ENCODE measurements at regions not wholly inside any gene's neighbourhood (a gene's known extent, or its start where the extent isn't known, plus 50 kb on each side); places are given as distances from the start of the nearest gene placed in this dataset.

- ATAC-seq (ENCODE audit: low FRiP score) = no peak
- no peak for DNase-seq (ENCODE audit: low spot score)
- no peak for TF ChIP-seq CTCF (IDR thresholded peaks at IDR 0.05)
Measured at GRCh38 chr1:239764546-239764945, 327.1 kb upstream of the FMN2 start.

- DNase-seq (ENCODE audit: low spot score) = no peak
- TF ChIP-seq CTCF (IDR thresholded peaks at IDR 0.05) = no peak
- no peak for ATAC-seq (ENCODE audit: low FRiP score)
Measured at GRCh38 chr1:239765163-239765562, 326.5 kb upstream of the FMN2 start.

- TF ChIP-seq CTCF (IDR thresholded peaks at IDR 0.05) = no peak
- no peak for ATAC-seq (ENCODE audit: low FRiP score)
- no peak for DNase-seq (ENCODE audit: low spot score)
Measured at GRCh38 chr1:239771550-239771949, 320.1 kb upstream of the FMN2 start.

- no peak for DNase-seq (ENCODE audit: low spot score)
- no peak for ATAC-seq (ENCODE audit: low FRiP score)
- TF ChIP-seq CTCF (IDR thresholded peaks at IDR 0.05) = no peak
Measured at GRCh38 chr1:239772446-239772845, 319.2 kb upstream of the FMN2 start.

GRCh38 chr1:239775466-239775865 is 316.2 kb upstream of the FMN2 start:
- no peak for TF ChIP-seq CTCF (IDR thresholded peaks at IDR 0.05)
- DNase-seq (ENCODE audit: low spot score) (no peak), ATAC-seq (ENCODE audit: low FRiP score) (no peak)

GRCh38 chr1:239778208-239778813 is 313.4 kb upstream of the FMN2 start:
- no peak for ATAC-seq (ENCODE audit: low FRiP score)
- no peak for DNase-seq (ENCODE audit: low spot score)
- no peak for TF ChIP-seq CTCF (IDR thresholded peaks at IDR 0.05)

GRCh38 chr1:239779962-239780361 is 311.7 kb upstream of the FMN2 start:
- TF ChIP-seq CTCF (IDR thresholded peaks at IDR 0.05) = no peak
- ATAC-seq (ENCODE audit: low FRiP score) (no peak), DNase-seq (ENCODE audit: low spot score) (no peak)

Measured in omental fat pad (tissue), 3 donors.